Neural progenitor cell (in vitro differentiated cells): ENCODE measurements at regions not wholly inside any gene's neighbourhood (a gene's known extent, or its start where the extent isn't known, plus 50 kb on each side); places are given as distances from the start of the nearest gene placed in this dataset.

Source experiments
- CTCF ChIP-seq: fragments of 200-600 bp; sonication (generic); IDR thresholded peaks from 2 replicates; pipeline ENCODE4 v1.5.1; 2017; ENCODE audit warnings: antibody characterized with exemption, mild to moderate bottlenecking
- EZH2 ChIP-seq: fragments of 200-600 bp; sonication (generic); IDR thresholded peaks from 2 replicates; pipeline ENCODE4 v1.6.1; 2017; ENCODE audit warnings: antibody characterized with exemption, mild to moderate bottlenecking, moderate library complexity

GRCh38 chr14:80404413-80404812, 193.1 kb upstream of the DIO2 start:
- TF ChIP-seq EZH2 (no peak), CTCF (no peak)
